ENCODE measurements at regions not wholly inside any gene's neighbourhood (a gene's known extent, or its start where the extent isn't known, plus 50 kb on each side); places are given as distances from the start of the nearest gene placed in this dataset.

DNA sequence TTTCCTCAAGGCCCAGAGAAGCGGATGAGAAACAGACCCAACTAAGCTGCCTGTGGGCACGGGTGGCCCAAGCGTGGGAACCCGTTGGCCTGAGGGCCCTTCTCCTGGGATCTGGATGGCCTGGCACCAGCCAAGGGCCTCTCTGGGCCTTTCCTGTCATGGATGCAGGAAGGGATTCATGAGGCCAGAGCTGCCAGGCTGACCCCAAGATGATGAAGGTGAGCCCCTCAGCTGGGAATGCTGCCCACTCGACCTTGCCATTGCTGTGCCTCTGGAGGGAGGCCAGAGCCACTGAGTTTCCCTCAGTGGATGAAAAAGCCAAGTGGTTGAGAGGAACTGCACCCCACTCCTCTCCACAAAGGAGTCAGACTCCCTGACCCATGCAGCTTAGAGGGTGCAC, 171.2 kb downstream of the VEGFA start:
- no peaks in the 10 kb centered on the region for H3K36me3 ChIP-seq (ENCODE audit: control insufficient read depth, insufficient read depth, low read length)
- H3K27me3 ChIP-seq (replicated peaks; ENCODE audit: control insufficient read depth, insufficient read depth, low read length, poor library complexity, severe bottlenecking) = no peaks in the 10 kb centered on the region
- no peaks in the 10 kb centered on the region for H3K4me1 ChIP-seq (ENCODE audit: control insufficient read depth, insufficient read depth, low read length, poor library complexity, severe bottlenecking)
- DNase-seq = no peak
- H3K27ac ChIP-seq (ENCODE audit: insufficient read depth, low read length, poor library complexity, severe bottlenecking) = no peak overlapping the region
- H3K9me3 ChIP-seq (ENCODE audit: control insufficient read depth, low read length) = peaks cover 6% of the 10 kb centered on the region
- no peak overlapping the region for H3K4me3 ChIP-seq (ENCODE audit: insufficient read depth, low read depth, low read length, poor library complexity, severe bottlenecking)

DNA sequence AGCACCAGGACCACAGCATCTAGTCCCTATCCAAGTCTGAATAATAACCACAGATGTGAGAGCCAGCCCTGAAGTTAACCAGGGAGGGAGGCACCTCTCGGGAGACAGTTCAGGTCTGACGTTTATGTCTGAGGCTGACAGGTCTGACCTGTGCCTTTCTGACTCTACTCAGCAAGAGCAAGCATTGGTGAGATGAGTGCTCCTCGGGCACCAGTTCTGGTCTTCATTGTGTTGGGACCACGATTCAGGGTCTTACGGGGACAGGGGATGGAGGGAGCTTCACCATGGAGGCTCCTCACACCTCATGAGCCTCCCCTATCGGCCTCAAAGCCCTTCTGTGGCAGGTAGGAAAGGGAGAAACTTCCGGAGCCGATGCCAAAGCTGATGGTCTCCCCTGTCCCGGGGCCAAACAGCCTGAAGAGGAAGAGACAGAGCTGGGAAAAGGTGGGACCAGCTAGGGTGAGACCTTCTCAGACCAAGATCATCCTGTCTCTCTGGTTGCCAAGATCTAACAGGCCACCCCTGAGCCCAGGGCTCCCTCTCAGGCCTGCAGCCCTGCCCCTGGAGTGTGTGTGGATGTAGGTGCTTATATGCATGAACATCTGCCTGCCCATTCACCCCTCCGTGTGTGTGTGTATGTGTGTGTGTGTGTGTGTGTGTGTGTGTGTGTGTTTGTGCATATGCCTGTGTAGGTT, 170.5 kb downstream of the VEGFA start:
- no peak overlapping the region for H3K4me3 ChIP-seq (ENCODE audit: insufficient read depth, low read depth, low read length, poor library complexity, severe bottlenecking)

DNA sequence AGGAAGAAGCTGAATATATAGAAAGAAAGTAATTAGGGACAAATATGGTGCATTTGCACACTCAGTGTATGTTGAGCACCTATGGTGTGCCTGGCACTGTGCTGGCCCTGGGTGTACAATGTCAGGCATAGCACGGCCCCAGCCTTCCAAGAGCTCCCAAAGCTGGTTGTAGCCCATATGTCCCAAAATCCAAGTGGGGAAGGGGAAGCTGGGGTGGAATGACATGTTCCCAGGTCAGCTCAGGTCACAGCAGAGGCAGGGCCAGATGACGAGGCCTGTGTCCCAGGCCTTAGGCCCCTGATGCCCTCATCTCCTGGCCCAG, 170.0 kb downstream of the VEGFA start:
- Histone ChIP-seq H3K27me3 (replicated peaks; ENCODE audit: control insufficient read depth, insufficient read depth, low read length, poor library complexity, severe bottlenecking) (no peaks in the 10 kb centered on the region), H3K27ac (ENCODE audit: insufficient read depth, low read length, poor library complexity, severe bottlenecking) (no peak overlapping the region), H3K36me3 (ENCODE audit: control insufficient read depth, insufficient read depth, low read length) (no peaks in the 10 kb centered on the region), H3K9me3 (ENCODE audit: control insufficient read depth, low read length) (no peaks in the 10 kb centered on the region), H3K4me1 (ENCODE audit: control insufficient read depth, insufficient read depth, low read length, poor library complexity, severe bottlenecking) (no peaks in the 10 kb centered on the region), H3K4me3 (ENCODE audit: insufficient read depth, low read depth, low read length, poor library complexity, severe bottlenecking) (no peak overlapping the region)
- DNase-seq = no peak

More for the DNA sequence above, 170.5 kb downstream of the VEGFA start:
- no peak for DNase-seq
- Histone ChIP-seq H3K4me1 (ENCODE audit: control insufficient read depth, insufficient read depth, low read length, poor library complexity, severe bottlenecking) (no peaks in the 10 kb centered on the region), H3K36me3 (ENCODE audit: control insufficient read depth, insufficient read depth, low read length) (no peaks in the 10 kb centered on the region), H3K27me3 (replicated peaks; ENCODE audit: control insufficient read depth, insufficient read depth, low read length, poor library complexity, severe bottlenecking) (no peaks in the 10 kb centered on the region), H3K27ac (ENCODE audit: insufficient read depth, low read length, poor library complexity, severe bottlenecking) (no peak overlapping the region), H3K9me3 (ENCODE audit: control insufficient read depth, low read length) (peaks cover 3% of the 10 kb centered on the region)

DNA sequence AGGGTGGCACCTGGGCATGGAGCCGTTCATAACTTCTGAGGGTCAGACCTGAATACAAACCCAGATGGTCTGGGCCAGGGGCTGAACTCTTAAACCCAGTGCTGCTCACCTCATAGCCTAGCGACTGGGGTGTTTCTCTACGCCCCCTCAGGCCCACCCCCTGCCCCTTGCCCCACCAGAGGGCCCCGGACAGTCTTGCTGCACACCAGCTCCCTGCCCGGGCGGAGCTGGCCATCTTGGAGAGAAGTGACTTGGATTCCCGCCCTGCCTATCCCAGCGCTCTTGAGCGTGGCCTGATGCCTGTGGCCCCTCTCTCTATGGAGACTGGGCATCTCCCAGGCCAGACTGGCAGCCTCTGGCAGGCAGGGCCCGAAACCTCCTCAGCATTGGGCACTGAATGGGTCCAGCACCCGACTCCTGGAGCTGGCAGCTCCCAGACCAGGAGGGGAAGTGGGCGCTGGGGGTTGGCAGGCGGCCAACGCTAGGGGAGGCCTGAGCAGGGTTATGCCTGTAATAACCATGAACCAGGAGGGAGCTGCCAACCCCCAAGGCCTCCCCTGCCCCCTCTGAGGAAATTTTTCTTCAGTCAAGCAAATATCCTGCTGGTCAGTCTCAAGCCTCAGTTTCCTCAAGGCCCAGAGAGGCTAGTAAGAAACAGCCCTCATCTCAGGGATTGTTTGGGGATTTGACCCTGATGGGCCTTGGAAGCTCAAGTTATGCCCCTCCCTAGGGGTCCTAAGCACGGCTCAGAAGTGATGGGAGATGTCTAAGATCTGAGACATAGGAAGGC, 169.5 kb downstream of the VEGFA start:
- Histone ChIP-seq H3K36me3 (ENCODE audit: control insufficient read depth, insufficient read depth, low read length) (no peaks in the 10 kb centered on the region), H3K27me3 (replicated peaks; ENCODE audit: control insufficient read depth, insufficient read depth, low read length, poor library complexity, severe bottlenecking) (no peaks in the 10 kb centered on the region)

DNA sequence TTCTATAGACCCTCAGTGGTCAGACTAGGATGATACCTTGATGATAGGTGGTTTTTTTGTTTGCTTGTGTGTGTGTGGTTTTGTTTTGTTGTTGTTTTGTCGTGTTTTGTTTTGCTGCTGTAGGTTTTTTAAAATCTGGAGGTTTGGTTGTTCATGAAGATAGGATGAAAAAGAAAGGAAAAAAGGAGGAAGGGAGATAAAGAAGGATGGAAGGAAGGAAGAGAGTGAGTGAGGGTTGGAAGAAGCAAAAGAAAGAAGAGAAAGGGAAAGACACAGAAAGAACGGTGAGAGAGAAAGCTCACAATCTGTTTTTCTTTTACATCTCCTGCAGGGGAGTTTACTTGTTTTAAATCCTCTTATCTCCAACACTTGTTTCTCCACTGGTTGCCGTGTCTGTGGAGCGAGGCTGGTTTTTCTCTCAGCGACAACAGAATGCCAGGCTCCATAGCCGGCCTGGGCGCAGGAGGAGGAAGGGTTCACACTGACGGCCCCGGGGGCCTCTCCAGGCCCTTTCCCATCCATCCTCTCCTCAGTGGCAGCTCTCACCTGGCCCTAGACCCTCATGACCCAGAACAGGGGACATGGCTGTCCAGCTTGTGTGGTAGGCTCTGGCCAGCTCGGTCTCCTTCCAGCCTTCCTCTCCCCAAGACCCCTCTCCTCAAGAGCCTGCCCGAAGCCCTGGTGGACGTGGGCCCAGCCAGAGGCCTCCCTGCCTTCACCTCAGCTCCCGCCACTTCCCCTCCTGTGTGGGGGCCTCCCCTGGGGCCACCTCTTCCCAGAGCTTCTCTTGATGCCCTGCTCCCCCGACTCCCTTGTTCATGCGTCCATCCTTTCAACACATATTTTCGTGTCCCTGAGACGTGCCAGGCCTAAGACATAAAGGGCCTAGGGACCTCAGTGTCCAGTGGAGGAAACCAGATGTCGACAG, 168.4 kb downstream of the VEGFA start:
- no peak overlapping the region for H3K27ac ChIP-seq (ENCODE audit: insufficient read depth, low read length, poor library complexity, severe bottlenecking)
- no peaks in the 10 kb centered on the region for H3K9me3 ChIP-seq (ENCODE audit: control insufficient read depth, low read length)
- H3K4me3 ChIP-seq (ENCODE audit: insufficient read depth, low read depth, low read length, poor library complexity, severe bottlenecking) = no peak overlapping the region
- H3K36me3 ChIP-seq (ENCODE audit: control insufficient read depth, insufficient read depth, low read length) = no peaks in the 10 kb centered on the region
- no peaks in the 10 kb centered on the region for H3K4me1 ChIP-seq (ENCODE audit: control insufficient read depth, insufficient read depth, low read length, poor library complexity, severe bottlenecking)
- no peak for DNase-seq
- no peaks in the 10 kb centered on the region for H3K27me3 ChIP-seq (replicated peaks; ENCODE audit: control insufficient read depth, insufficient read depth, low read length, poor library complexity, severe bottlenecking)

More for the DNA sequence above, 169.5 kb downstream of the VEGFA start:
- no peak overlapping the region for H3K4me3 ChIP-seq (ENCODE audit: insufficient read depth, low read depth, low read length, poor library complexity, severe bottlenecking)
- H3K9me3 ChIP-seq (ENCODE audit: control insufficient read depth, low read length) = no peaks in the 10 kb centered on the region
- no peaks in the 10 kb centered on the region for H3K4me1 ChIP-seq (ENCODE audit: control insufficient read depth, insufficient read depth, low read length, poor library complexity, severe bottlenecking)
- H3K27ac ChIP-seq (ENCODE audit: insufficient read depth, low read length, poor library complexity, severe bottlenecking) = no peak overlapping the region
- DNase-seq = no peak

GRCh38 chr6:43937236-43938177, 167.5 kb downstream of the VEGFA start:
- no peak overlapping the region for H3K27ac ChIP-seq (ENCODE audit: insufficient read depth, low read length, poor library complexity, severe bottlenecking)
- H3K4me1 ChIP-seq (ENCODE audit: control insufficient read depth, insufficient read depth, low read length, poor library complexity, severe bottlenecking) = no peaks in the 10 kb centered on the region
- no peaks in the 10 kb centered on the region for H3K9me3 ChIP-seq (ENCODE audit: control insufficient read depth, low read length)
- H3K4me3 ChIP-seq (ENCODE audit: insufficient read depth, low read depth, low read length, poor library complexity, severe bottlenecking) = no peak overlapping the region
- no peak for DNase-seq
- H3K36me3 ChIP-seq (ENCODE audit: control insufficient read depth, insufficient read depth, low read length) = no peaks in the 10 kb centered on the region
- no peaks in the 10 kb centered on the region for H3K27me3 ChIP-seq (replicated peaks; ENCODE audit: control insufficient read depth, insufficient read depth, low read length, poor library complexity, severe bottlenecking)

DNA sequence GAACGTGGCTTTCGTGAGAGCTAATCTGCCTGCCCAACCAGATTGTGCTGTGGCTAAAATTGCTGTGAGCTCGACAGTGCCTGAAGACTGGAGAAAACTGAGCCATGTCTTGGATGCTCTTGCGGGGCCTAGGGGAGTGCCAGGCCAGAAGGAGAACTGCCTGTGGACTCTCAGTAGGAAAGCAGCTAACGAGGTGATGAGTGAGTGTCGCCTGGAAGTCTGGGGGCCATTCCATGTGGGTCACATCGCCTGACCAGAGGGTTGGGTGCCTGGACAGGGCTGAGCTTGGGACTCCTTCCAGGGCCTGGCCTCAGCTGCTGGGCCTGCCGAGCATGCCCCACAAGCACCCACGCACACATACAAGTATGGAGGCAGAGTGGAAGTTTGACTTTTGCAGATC, 166.5 kb downstream of the VEGFA start:
- Histone ChIP-seq H3K27me3 (replicated peaks; ENCODE audit: control insufficient read depth, insufficient read depth, low read length, poor library complexity, severe bottlenecking) (no peaks in the 10 kb centered on the region), H3K27ac (ENCODE audit: insufficient read depth, low read length, poor library complexity, severe bottlenecking) (no peak overlapping the region), H3K9me3 (ENCODE audit: control insufficient read depth, low read length) (no peaks in the 10 kb centered on the region), H3K4me3 (ENCODE audit: insufficient read depth, low read depth, low read length, poor library complexity, severe bottlenecking) (no peak overlapping the region), H3K4me1 (ENCODE audit: control insufficient read depth, insufficient read depth, low read length, poor library complexity, severe bottlenecking) (no peaks in the 10 kb centered on the region), H3K36me3 (ENCODE audit: control insufficient read depth, insufficient read depth, low read length) (no peaks in the 10 kb centered on the region)
- no peak for DNase-seq

- Histone ChIP-seq H3K27me3 (replicated peaks; ENCODE audit: control insufficient read depth, insufficient read depth, low read length, poor library complexity, severe bottlenecking) (no peaks in the 10 kb centered on the region), H3K4me1 (ENCODE audit: control insufficient read depth, insufficient read depth, low read length, poor library complexity, severe bottlenecking) (no peaks in the 10 kb centered on the region)
Measured at GRCh38 chr6:43935921-43936439, 166.0 kb downstream of the VEGFA start.

More at GRCh38 chr6:43935921-43936439, 166.0 kb downstream of the VEGFA start:
- no peak overlapping the region for H3K4me3 ChIP-seq (ENCODE audit: insufficient read depth, low read depth, low read length, poor library complexity, severe bottlenecking)
- H3K36me3 ChIP-seq (ENCODE audit: control insufficient read depth, insufficient read depth, low read length) = no peaks in the 10 kb centered on the region
- no peak for DNase-seq
- H3K9me3 ChIP-seq (ENCODE audit: control insufficient read depth, low read length) = no peaks in the 10 kb centered on the region
- no peak overlapping the region for H3K27ac ChIP-seq (ENCODE audit: insufficient read depth, low read length, poor library complexity, severe bottlenecking)

Data from effector memory CD4-positive, alpha-beta T cell (primary cell).